Activated CD8-positive, alpha-beta T cell treated with anti-CD3 and anti-CD28 coated beads, Interleukin-2, amount 10 ng/mL, durations not matched to agents 7 days and 5 days (primary cell): ENCODE measurements at regions not wholly inside any gene's neighbourhood (a gene's known extent, or its start where the extent isn't known, plus 50 kb on each side); places are given as distances from the start of the nearest gene placed in this dataset.

ENCODE experiments used
- ATAC-seq: fragments of 150-1000 bp; cut with Tn5 transposase; one replicate; pipeline ENCODE4 v1.10.0; 2021; ENCODE audit warnings: moderate library complexity
- CTCF ChIA-PET: fragments of 350-600 bp; sonication (Branson Sonifier 250); formaldehyde crosslinking; loops from one replicate; lab custom pipeline; 2021; ENCODE audit warnings: antibody characterized with exemption; lab: Charles Lee
- POLR2A ChIA-PET: fragments of 350-600 bp; sonication (Branson Sonifier 250); formaldehyde crosslinking; loops from one replicate; lab custom pipeline; 2021; ENCODE audit warnings: antibody characterized with exemption; lab: Charles Lee
- DNase-seq: peaks from one replicate; pipeline ENCODE4 v3.0.0-alpha.2; 2020
- H3K27ac Mint-ChIP-seq: one replicate; pipeline ENCODE4 v1.8.0; 2021; ENCODE audit warnings: mild to moderate bottlenecking, mixed read lengths
- H3K27me3 Mint-ChIP-seq: one replicate; pipeline ENCODE4 v1.8.0; 2021; ENCODE audit warnings: low read depth, mixed read lengths
- H3K36me3 Mint-ChIP-seq: one replicate; pipeline ENCODE4 v1.8.0; 2021; ENCODE audit warnings: low read depth, mixed read lengths
- H3K4me1 Mint-ChIP-seq: one replicate; pipeline ENCODE4 v1.8.0; 2021; ENCODE audit warnings: low read depth, mixed read lengths
- H3K4me3 Mint-ChIP-seq: one replicate; pipeline ENCODE4 v1.8.0; 2021; ENCODE audit warnings: mild to moderate bottlenecking, mixed read lengths
- H3K9me3 Mint-ChIP-seq: one replicate; pipeline ENCODE4 v1.8.0; 2022; ENCODE audit warnings: mixed read lengths; ENCODE audit not compliant: insufficient read depth

DNA sequence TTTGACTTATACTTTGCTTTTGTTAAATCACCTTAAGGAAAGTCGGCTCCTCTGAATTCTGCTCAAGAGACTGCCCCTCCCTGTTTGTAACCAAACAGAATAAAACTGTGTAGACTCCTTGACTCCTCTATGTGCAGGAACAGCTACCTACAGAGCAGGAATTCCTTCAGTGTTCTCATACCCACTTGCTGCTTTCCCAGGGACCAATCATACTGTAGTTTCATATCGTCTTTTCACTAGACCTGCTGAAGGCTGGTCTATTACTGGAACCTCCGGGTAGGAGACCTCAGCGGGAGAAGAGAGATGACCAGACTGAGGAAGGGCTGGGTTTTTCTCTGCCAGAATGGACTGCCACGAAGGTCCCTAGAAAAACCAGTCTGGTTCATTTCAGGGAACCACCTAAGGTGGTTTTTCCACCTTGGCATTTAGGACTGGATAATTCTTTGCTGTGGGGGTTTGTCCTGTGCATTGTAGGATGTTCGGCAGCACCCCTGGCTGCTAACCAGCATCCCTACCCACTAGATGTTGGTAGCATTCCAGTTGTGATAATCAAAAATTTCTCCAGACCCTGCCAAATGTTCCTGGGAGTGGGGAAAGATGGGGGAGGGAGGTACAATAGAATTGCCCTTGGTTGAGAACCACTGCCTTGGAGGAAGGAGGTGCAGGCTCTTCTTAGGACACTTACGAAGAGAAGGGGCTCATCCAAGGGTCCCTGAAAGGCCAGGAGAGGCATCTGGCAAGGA is 80.5 kb downstream of the DNAAF9 start:
- H3K4me3 Mint-ChIP-seq: no peak overlapping the region
- CTCF ChIA-PET: interaction anchor here (1.9 kb wide), 1 partner anchor 10 kb away, joined by 8 read pairs; no protein-coding TSS in a partner anchor

DNA sequence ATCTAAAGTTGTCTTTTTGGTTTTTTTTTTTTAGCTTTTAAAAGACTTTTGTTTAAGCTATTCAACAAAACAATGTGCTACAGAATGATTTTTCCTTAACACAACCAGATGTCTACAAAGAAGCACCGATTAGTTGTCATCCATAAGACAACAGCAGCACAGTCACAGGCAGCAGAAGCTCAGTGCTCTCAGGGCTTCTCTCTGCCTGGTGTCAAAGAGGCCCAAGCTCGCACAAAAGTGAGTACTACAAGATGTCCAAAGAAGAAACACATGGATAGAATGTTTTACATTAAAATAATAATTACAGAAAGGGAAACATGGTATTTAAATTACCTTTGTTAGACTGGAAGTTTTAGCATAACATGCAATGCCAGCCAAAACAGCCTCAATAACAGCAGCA is 81.6 kb downstream of the DNAAF9 start:
- Mint-ChIP-seq H3K27ac (no peak overlapping the region), H3K4me1 (peaks cover 20% of the 10 kb centered on the region), H3K9me3 (no peaks in the 10 kb centered on the region), H3K4me3 (no peak overlapping the region), H3K27me3 (no peaks in the 10 kb centered on the region), H3K36me3 (no peaks in the 10 kb centered on the region)
- ChIA-PET CTCF (interaction anchor here (0.8 to 1.9 kb wide), 2 partner anchors 9 to 272 kb away, joined by 3 to 8 read pairs; no protein-coding TSS in a partner anchor), POLR2A (interaction anchor here (0.6 kb wide), 1 partner anchor 78 kb away, joined by 3 read pairs; no protein-coding TSS in a partner anchor)
- DNase-seq: no peak
- ATAC-seq: no peak

More for the DNA sequence above, 80.5 kb downstream of the DNAAF9 start:
- Mint-ChIP-seq H3K27me3 (no peaks in the 10 kb centered on the region), H3K9me3 (no peaks in the 10 kb centered on the region), H3K4me1 (peaks cover 20% of the 10 kb centered on the region), H3K36me3 (no peaks in the 10 kb centered on the region), H3K27ac (peak overlapping the region; percentile 59)
- ATAC-seq: no peak
- POLR2A ChIA-PET: no interaction called here
- DNase-seq: no peak

DNA sequence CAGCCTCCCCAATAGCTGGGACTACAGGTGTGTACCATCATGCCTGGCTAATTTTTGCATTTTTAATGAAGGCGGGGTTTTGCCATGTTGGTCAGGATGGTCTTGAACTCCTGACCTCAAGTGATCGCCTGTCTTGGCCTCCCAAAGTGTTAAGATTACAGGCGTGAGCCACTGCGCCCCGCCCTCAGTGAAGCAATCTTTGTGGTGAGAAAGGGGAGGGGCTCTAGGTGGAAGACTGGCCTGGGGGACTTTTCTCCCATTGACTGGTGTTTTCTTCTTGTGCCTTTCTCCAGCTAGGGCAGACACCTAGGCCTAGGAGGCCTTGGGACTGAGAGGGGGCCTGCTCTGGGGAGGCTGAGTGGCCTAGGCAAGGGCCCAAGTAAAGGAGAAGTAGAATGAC is 84.1 kb downstream of the DNAAF9 start:
- ATAC-seq: no peak
- ChIA-PET POLR2A (no interaction called here), CTCF (no interaction called here)
- no peaks in the 10 kb centered on the region for H3K36me3 Mint-ChIP-seq
- peaks cover 17% of the 10 kb centered on the region for H3K4me1 Mint-ChIP-seq
- H3K4me3 Mint-ChIP-seq: no peak overlapping the region
- H3K27ac Mint-ChIP-seq: no peak overlapping the region
- DNase-seq: no peak
- H3K9me3 Mint-ChIP-seq: no peaks in the 10 kb centered on the region
- H3K27me3 Mint-ChIP-seq: no peaks in the 10 kb centered on the region

DNA sequence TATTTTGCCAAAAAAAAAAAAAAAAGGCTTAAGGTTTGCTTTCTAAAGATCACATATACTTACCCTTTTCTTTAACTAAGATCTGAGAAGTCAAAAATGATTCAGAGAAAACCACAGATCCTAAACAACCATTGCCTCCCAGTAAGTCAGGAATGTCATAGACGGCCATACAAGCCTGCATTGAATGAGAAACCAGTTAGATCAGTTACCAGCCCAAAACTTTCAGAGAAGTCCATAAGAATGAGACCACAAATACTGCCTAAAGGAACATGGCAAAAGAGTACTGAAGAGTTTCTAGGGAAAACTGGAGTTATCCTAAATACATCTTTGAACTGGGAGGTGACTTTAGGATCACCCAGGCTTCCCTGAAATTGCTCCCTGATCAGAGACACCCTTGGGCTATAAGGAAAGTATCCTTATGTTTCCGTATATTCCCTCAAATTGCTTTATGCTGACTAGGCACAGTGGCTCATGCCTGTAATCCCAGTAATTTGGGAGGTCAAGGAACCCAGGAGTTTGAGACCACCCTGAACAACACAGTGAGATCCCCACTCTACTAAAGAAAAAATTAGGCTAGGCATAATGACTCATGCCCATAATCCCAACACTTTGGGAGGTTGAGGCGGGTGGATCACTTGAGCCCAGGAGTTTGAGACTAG is 79.4 kb upstream of the SLC4A11 start:
- no peak for DNase-seq
- Mint-ChIP-seq H3K36me3 (no peaks in the 10 kb centered on the region), H3K4me1 (peaks cover 1% of the 10 kb centered on the region), H3K4me3 (no peak overlapping the region), H3K9me3 (no peaks in the 10 kb centered on the region), H3K27me3 (no peaks in the 10 kb centered on the region), H3K27ac (no peak overlapping the region)
- ATAC-seq: no peak
- CTCF ChIA-PET: no interaction called here
- POLR2A ChIA-PET: no interaction called here

DNA sequence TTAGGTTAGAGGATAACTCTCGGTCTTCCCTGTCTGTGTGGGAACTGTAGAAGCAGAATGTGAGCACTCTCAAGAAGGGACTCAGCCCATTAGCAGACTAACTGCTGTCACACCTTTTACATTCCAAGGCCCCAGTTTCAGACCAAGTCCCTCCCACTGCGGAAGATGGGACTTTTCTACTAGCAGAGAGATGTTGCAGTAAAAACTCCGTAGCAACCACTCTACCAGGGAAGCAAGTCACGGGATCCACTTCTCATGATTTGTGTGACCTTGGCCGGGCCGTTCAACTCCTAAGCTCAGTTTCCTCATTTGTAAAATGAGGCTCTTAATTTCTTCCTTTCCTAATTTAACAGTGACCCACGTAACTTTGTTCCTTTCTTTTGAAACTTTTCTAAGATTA is 77.1 kb upstream of the SLC4A11 start:
- H3K4me3 Mint-ChIP-seq: no peak overlapping the region

DNA sequence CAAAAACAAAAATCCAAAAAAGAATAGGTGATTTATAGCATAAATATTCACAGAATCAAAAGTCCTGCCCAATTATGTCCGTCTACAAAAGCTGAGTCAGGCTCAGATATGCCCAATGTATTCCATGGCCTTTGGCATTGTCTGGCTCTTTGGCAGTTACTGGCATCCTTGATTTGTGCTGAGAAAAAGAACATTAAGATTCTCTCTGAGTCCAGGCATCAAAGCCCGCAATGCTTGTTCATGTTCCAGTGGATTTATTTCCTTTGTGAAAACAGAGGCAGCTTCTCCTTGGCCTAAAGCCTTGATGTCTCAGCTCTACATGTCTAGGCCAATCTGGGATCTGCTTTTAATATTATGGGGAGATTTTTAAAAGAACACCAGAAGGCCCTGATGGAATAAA is 76.1 kb upstream of the SLC4A11 start:
- Mint-ChIP-seq H3K36me3 (no peaks in the 10 kb centered on the region), H3K9me3 (no peaks in the 10 kb centered on the region), H3K27ac (no peak overlapping the region), H3K4me1 (no peaks in the 10 kb centered on the region), H3K4me3 (no peak overlapping the region), H3K27me3 (no peaks in the 10 kb centered on the region)
- CTCF ChIA-PET: interaction anchor here (0.6 to 4.2 kb wide), 7 partner anchors 10 to 449 kb away, joined by 3 to 53 read pairs (median 5); no protein-coding TSS in a partner anchor
- DNase-seq: no peak
- POLR2A ChIA-PET: no interaction called here
- no peak for ATAC-seq

More for the DNA sequence above, 77.1 kb upstream of the SLC4A11 start:
- Mint-ChIP-seq H3K4me1 (no peaks in the 10 kb centered on the region), H3K27ac (no peak overlapping the region), H3K36me3 (no peaks in the 10 kb centered on the region), H3K9me3 (no peaks in the 10 kb centered on the region), H3K27me3 (no peaks in the 10 kb centered on the region)
- DNase-seq: no peak
- ChIA-PET CTCF (interaction anchor here (0.8 to 4.2 kb wide), 17 partner anchors 8 to 321 kb away, joined by 3 to 53 read pairs (median 5); partner anchors contain the start of gene SLC4A11), POLR2A (no interaction called here)
- ATAC-seq: no peak

DNA sequence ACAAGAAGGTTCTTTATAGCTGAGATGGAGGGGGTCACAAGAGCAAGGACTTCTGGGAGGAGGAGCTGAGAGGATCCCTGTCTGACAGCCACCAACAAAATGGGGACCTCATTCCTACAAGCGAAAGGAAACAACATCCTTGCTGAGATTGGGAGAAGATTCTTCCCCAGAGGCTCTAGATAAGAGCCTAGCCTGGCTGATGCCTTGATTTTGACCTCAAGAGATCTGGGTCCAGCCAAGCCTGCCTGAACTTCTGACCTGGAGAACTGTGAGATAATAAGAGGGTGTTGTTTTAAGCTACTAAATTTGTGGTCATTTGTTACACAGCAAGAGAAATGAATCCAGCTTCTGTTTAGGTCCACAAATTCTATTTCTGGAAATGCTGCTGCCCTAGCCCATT is 75.4 kb upstream of the SLC4A11 start:
- CTCF ChIA-PET: interaction anchor here (0.9 to 4.2 kb wide), 5 partner anchors 9 to 449 kb away, joined by 3 to 53 read pairs (median 5); no protein-coding TSS in a partner anchor
- POLR2A ChIA-PET: no interaction called here
- H3K36me3 Mint-ChIP-seq: no peaks in the 10 kb centered on the region

DNA sequence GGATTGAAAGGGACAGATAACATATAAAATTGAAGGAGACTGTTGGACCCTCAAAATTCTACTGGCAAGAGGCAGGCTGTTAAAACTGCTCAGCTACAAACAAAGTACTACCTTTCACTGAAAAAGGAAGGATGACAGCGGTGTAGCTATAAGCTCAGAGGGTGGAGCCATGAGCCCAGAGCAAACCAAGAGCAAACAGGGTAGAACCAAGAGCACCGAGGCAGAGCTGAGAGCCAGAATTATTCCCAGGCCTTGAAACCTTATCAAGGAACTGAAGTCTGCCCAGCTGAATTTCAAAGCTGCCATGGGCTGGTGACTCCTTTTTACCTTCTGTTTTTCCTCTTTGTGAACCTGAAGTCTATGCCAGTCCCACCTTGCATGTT is 74.7 kb upstream of the SLC4A11 start:
- no peaks in the 10 kb centered on the region for H3K9me3 Mint-ChIP-seq
- no peak overlapping the region for H3K27ac Mint-ChIP-seq
- POLR2A ChIA-PET: no interaction called here
- H3K27me3 Mint-ChIP-seq: no peaks in the 10 kb centered on the region
- CTCF ChIA-PET: interaction anchor here (0.9 to 4.2 kb wide), 2 partner anchors 95 to 196 kb away, joined by 4 to 53 read pairs; no protein-coding TSS in a partner anchor
- ATAC-seq (no peak), DNase-seq (no peak)
- no peaks in the 10 kb centered on the region for H3K4me1 Mint-ChIP-seq
- H3K36me3 Mint-ChIP-seq: no peaks in the 10 kb centered on the region
- H3K4me3 Mint-ChIP-seq: no peak overlapping the region

More for the DNA sequence above, 75.4 kb upstream of the SLC4A11 start:
- H3K4me1 Mint-ChIP-seq: no peaks in the 10 kb centered on the region
- H3K4me3 Mint-ChIP-seq: no peak overlapping the region
- ATAC-seq (no peak), DNase-seq (no peak)
- H3K27ac Mint-ChIP-seq: no peak overlapping the region
- H3K27me3 Mint-ChIP-seq: no peaks in the 10 kb centered on the region
- no peaks in the 10 kb centered on the region for H3K9me3 Mint-ChIP-seq

DNA sequence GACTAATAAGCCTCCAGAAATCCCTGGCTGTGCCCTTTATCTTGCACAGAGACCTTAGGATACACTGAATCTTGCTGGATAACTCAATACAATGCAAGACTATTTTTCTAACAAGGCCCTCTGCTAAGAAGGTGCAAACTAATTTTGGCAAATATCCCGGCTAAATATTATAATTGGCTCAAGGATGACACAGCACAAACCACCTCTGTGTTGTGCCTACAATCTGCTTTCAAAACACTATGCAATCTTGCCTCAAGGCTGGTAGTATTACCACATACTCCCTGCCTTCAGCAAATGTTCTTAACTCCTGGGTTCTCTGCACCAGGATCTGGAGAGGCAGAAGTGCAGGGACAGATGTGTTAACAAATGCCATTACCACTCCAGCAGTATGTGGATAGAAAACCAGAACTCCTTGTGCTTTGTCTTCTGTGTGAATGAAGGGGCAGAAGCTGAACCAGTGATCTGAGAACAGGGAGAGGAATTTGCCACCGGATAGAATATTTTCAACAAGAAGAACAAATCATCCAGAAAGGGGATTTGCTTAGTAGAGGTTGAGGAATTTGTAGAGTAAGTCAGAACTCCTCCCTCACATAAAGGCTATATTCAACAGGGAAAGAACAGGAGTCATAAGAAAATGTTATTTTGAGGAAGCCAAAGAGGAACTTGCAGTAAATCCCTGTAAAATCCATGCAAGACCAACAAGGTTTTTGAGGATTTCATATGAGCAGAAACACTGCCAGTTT is 74.1 kb upstream of the SLC4A11 start:
- no peak overlapping the region for H3K4me3 Mint-ChIP-seq
- H3K27ac Mint-ChIP-seq: no peak overlapping the region
- no peaks in the 10 kb centered on the region for H3K9me3 Mint-ChIP-seq
- ChIA-PET CTCF (interaction anchor here (0.9 to 4.2 kb wide), 2 partner anchors 94 to 196 kb away, joined by 4 to 53 read pairs; no protein-coding TSS in a partner anchor), POLR2A (no interaction called here)
- DNase-seq (no peak), ATAC-seq (no peak)
- H3K4me1 Mint-ChIP-seq: no peaks in the 10 kb centered on the region
- H3K27me3 Mint-ChIP-seq: no peaks in the 10 kb centered on the region
- H3K36me3 Mint-ChIP-seq: no peaks in the 10 kb centered on the region

DNA sequence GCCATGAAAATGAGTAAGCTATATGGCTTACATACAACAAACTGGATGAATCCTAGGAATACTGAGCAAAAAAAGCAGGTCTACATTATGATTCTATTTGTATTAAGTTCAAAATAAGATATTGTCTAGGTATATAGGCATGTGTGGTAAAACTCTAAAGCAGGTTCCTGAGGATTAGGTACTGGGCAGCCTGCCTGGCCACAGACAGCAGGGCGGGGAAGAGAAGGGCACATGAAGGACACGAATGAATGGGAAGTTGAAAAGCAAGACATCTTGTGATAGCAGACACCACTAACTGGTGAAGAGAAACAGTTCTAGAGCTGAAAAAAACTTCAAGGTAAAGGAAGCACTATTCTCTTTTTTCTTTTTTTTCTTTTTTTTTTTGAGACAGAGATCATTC is 72.6 kb upstream of the SLC4A11 start:
- no peaks in the 10 kb centered on the region for H3K4me1 Mint-ChIP-seq
- POLR2A ChIA-PET: no interaction called here
- H3K36me3 Mint-ChIP-seq: no peaks in the 10 kb centered on the region
- no peak overlapping the region for H3K4me3 Mint-ChIP-seq
- CTCF ChIA-PET: no interaction called here
- DNase-seq (no peak), ATAC-seq (no peak)
- no peak overlapping the region for H3K27ac Mint-ChIP-seq
- H3K9me3 Mint-ChIP-seq: no peaks in the 10 kb centered on the region
- no peaks in the 10 kb centered on the region for H3K27me3 Mint-ChIP-seq

DNA sequence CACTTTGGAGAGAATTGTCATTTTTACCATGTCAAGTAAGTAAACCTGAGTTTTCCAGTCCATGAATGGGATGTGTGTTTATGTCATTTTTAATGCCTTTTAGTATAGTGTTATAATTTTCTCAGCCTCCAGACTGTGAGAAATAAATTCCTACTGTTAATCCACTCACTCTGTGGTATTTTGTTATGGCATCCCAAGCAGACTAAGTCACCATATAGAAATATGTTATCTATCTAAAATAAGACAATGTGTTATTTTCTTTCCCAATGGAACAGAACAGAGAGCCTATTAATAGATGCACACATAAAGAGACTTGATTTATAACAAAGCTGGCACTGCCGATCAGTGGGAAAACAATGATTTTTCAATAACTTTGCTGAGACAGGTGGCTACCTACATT is 70.2 kb upstream of the SLC4A11 start:
- Mint-ChIP-seq H3K9me3 (no peaks in the 10 kb centered on the region), H3K27ac (no peak overlapping the region), H3K27me3 (no peaks in the 10 kb centered on the region), H3K4me1 (peaks cover 3% of the 10 kb centered on the region), H3K36me3 (no peaks in the 10 kb centered on the region), H3K4me3 (no peak overlapping the region)
- POLR2A ChIA-PET: no interaction called here
- no peak for DNase-seq
- no peak for ATAC-seq
- CTCF ChIA-PET: interaction anchor here (1.8 kb wide), 1 partner anchor 7 kb away, joined by 4 read pairs; no protein-coding TSS in a partner anchor
